Eye (tissue), 1 donor: ENCODE measurements at regions not wholly inside any gene's neighbourhood (a gene's known extent, or its start where the extent isn't known, plus 50 kb on each side); places are given as distances from the start of the nearest gene placed in this dataset.
A peak's percentile ranks its signal among the peaks of the same experiment; 100 is the strongest.

Experiments used
- DNase-seq: peaks from one replicate; pipeline ENCODE4 v3.0.0-alpha.2; 2015

DNA sequence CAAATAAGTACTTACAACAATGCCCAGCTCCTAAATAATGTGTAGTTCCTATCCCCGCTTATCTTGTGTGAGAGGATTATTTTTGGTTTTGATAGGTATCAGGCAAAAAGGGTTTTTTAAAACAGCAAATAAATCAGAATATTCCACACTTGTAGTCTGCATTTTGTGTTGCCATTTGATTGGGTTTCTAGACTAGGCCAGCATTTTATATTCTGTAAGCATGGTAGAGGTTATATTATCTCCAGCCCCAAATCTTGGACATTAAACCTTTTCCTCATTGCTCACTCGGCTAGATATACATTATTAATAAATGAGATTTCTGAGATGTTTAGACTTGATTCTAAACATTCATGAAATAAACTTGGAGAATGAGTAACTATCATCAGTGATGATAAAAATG is 165.7 kb upstream of the C1orf21 start:
- no peak for DNase-seq

DNA sequence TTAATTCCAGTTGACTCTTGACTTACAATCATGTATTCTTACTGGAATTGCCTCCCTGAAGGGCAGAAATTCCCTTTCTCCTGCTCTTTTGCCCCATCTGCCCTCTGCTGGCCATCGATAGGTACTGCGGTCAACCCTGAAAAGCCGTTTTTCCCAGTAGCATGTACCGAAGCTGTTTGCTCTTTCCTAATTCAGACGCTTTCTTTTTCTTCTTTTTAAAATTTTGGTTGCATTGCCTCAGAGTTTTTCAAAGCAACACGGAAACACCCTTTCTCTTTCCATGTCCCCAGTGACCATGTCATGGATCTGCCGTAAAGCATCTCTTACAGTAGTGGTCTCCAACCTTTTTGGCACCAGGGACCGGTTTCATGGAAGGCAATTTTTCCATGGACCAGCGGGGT is 164.2 kb upstream of the C1orf21 start:
- peak; percentile 55 for DNase-seq

DNA sequence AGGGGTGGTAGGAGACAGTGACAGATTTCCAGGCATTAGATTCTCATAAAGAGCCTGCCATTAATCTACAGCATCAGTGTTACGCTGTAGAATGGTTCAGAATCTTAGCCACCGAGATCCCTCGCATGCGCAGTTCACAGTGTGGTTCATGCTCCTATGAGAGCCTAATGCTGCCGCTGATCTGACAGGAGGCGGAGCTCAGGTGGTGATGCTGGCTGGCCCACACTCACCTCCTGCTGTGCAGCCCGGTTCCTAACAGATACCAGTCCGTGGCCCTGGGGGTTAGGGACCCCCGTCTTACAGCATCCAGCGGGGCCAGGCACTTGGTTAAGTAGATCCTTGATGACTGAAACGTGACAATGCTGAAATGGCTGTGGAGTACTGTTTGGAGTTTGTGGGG is 163.6 kb upstream of the C1orf21 start:
- peak; percentile 29 for DNase-seq

DNA sequence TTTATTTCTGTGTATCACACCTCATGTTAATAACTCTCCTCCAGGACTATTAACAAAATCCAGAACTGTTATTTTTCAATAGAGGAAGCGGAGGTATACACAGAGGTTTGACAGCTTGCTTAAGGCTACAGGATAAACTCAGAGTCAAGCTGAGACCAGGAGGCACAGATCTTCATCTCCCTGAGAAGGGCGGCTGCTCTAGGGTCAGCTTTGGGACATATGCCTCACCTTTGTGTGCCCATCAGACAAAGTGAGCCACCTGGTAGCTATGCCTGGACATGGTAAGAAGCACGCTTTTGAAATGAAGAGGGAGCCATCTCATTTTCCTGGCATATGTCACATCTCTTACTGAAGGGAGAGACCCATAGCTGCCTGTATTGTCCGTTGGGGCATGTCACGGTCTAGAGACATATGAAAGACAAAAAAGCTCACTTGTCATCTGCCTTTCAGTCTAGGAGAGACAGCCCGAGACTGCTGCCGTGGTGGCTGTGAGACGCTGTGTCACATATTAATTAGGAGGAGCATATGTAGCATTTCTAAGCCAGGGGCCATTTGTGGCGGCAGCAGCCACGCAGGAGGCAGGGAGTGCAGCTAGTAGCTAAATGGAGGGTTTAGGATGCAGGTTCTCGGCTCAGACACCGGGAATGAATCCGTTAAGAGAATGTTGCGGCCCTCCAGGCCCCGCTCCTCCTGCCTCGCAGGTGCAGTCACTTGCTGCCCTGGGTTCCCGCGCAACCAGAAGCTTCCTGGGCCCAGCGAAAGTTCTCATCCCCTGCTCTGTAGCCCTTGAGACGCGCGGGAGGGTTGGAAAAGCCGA is 161.3 kb upstream of the C1orf21 start:
- DNase-seq: peak; percentile 35

DNA sequence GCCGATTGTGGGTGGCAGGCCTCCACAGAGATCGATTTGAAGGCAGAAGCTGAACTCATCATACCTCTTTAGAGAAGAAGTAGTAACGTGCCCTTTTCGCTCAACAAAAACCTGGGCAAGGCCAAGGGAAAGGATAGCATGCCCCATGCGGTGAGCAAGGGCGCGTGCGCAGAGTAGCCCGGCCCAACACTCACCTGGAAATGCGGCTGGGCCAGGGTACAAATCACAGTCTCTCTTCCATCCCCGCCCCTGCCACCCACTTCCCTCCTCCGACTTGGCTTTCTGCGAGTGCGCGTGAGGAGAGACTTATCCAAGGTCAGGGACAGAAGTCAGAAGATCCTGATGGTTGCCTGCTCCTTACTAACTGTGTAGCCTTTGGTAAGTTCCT is 160.7 kb upstream of the C1orf21 start:
- no peak for DNase-seq

DNA sequence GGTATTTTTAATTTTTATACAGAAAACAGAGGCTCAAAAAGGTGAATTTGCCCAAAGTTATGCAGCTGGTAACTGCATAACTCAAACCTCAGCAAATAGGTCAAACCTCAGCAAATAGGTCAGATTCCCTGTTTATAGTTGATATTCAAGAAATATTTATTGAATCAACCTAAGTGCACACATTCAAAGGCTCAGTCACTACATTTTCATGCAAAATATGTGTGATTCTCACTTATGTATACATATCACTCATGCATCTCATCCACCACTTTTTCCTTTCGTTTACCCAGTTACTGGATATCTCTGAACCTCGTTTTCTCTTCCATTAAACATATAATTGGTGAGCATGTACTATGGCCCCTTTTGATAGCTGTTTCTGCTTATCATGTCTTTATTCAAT is 158.3 kb upstream of the C1orf21 start:
- no peak for DNase-seq

DNA sequence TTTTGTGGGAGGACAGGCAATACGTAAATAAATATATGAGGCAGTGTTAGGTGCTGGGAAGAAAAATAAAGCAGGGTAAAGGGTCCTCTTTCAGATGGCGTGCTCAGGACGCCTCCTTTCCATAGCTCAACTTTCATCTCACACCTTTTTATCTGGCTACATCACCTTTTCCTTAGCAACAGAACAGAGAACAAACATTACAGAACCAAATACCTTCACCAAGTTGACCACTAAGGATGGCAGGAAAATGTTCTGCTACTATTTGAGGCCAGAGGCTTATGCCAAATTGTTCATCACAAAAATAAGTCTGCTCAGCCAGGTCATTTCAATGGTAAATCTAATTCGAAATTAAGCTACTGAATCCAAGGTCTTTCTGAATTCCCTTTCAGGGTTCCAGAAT is 149.2 kb upstream of the C1orf21 start:
- DNase-seq: no peak

DNA sequence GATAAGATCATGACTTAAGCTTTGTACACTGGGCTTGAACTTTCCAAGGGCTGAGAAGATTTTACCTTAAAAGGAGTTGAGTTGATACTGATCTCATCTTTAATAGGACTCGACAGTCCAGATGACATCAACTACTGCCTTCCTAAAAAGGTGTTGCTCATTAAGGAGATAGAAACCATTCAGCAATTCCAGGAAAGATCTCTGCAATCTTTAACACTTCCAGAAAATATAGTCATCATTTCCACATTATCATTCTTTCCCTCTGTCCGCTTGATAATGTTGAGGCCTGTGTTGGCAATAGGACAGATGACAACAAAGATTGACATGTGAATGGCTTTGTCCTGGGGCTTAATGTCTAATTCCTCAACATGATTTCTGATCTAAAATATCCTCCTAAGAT is 145.4 kb upstream of the C1orf21 start:
- no peak for DNase-seq

DNA sequence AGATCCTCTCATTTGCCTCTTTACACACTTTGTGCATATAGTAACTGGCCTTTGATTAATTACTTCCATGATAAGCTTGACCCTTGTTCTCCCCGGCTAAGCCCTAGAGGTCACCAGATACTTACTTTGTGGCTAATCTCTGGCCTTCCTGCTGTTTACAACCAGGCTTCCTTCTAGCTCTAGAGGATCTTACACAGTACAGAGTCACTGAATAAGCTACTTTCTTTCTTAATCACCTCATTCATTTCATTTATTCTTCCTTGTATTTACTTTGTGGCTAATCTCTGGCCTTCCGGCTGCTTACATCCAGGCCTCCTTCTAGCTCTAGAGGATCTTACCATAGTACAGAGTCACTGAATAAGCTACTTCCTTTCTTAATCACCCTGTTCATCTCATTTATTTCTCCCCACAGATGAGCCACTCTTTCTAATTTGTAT is 144.3 kb upstream of the C1orf21 start:
- DNase-seq: no peak

DNA sequence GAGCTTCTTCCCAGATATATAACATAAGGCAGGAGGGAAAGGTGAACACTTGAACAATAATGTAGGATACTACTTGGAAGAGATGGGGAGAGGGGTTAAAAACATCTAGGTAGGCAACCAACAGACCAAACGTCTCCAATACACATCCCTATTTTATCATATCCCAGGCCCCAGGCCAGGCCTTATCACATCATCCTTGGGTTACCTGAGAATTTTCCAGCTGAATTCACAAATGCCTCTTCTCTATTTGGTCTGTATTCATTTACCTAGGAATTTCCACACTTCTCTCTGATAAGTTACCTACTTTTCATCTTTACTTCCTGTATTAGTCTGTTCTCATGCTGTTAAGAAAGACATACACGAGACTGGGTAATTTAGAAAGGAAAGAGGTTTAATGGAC is 141.9 kb upstream of the C1orf21 start:
- DNase-seq: no peak

DNA sequence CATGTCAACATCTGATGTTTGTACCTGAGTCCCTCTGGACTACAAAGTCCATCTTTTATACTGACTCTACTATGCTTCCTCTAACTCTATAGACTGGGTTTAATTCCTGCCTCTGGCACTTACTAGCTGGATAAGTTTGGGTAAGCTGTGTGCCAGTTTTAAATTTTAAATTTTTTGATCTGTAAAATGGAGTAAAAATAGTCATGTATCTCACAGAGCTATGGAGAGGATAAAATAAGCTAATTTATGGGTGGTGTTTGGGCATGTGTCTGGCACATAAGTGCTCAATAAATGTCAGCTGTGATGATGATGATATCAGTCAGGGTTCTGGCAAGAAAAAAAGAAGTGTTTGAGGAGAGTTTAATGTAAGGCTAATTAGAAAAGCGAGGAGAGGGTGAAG is 139.2 kb upstream of the C1orf21 start:
- DNase-seq: no peak

DNA sequence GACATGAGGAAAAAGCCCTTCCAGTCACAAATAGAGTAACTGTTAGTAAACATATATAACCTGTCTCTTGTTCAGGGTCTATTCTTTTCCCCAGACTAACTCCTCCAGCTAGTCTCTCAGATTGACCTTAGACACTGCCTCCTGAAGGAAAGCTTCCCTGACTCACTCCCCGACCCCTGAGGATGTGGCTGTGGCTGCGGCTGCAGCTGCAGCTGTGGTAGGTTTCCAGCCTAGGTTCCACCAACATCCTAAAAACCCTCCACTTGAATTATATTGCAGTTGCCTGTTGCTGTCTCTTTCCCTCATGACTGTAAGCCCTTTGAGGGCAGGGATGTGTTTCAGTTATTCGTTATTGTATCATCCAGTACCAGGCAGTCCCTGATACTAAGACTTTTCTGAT is 132.9 kb upstream of the C1orf21 start:
- no peak for DNase-seq

DNA sequence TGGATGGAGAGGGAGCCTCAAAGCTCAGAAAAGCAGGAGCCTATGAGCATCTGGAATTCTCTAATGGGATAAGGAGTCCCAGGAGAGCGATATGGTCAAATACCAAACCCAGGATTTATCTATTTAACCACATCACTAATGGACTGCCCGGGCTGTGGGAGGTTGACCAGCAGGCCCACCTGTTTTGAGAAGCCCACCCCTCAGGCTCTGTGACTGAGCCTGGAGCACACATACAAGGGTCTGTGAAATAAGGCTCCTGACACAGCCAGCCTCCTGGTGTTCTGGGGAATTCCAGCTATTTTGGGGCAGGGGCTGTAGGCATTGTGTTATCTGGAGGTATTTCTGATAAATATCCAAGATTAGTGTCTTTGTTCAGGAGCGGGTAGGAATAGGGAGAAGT is 132.0 kb upstream of the C1orf21 start:
- no peak for DNase-seq

DNA sequence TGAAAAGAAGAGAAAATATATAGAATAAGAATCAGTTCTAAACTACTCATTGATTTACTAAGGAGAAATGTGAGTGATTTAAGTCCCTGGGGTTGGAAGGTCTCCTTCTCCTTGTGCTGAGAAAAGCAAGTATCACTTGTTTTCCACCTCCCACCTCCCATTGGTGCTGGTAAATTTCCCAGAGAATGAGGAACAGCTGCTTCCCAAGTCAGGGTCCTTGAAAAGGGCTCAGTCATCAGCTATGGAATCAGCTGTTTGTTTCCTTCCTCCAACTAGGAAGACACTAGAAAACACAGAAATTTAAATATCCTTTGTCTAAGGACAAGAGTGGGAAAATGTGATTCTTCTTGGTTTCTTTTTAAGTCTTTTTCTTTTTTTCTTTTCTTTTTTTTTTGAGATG is 131.3 kb upstream of the C1orf21 start:
- no peak for DNase-seq

DNA sequence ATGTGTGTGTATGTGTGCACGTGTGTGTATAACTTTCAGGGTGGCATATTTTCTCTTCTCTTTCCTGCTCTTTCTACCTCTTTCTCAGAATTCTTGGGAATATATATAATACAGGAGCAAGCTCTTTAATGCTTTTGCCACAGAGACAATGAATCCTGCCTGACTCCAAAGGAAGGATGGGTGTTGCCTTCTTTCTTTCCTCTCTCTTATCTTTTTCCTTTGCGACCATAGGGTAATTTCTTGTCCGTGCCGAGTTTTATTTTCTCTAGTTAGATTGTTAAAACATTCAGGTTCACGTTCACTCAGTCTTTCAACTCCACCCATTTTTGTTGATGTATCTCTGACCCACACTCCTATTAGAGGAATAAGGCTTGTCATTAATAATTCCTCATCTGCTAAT is 129.0 kb upstream of the C1orf21 start:
- no peak for DNase-seq

DNA sequence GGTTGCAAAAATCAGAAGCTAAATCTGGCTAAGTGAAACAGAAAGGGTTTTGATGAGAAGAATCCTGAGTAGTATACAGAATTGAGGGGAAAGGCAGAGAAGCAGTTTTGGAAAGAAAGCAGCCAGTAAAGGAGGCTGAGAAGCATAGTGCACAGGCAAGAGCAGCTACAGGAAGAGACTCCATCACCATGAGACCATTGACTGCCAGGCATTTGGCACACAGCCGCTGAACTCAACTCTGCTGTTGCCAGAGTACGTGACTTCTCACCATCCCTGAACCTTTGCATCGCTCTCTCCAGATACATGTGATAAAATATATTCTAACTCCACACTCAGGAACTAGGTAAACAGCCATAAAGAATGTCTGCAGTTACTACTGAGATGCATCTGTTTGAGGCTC is 128.3 kb upstream of the C1orf21 start:
- no peak for DNase-seq

DNA sequence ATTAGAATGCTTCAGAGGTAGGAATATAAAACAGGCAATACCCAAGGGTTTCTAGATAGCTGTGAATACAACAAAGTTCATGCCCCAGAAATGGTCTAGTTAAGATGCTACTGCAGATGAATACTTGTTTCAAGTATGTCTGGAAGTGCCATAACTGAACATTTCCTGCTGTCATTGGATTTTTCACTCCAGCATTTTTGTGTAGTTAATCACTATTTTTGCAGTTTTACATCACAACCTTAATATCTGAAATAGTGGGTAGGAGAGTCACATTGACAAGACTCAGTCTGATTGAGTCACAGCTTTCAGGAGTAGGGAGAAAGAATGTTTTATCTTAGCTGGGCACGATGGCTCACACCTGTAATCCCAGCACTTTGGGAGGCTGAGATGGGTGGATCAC is 126.4 kb upstream of the C1orf21 start:
- DNase-seq: no peak

DNA sequence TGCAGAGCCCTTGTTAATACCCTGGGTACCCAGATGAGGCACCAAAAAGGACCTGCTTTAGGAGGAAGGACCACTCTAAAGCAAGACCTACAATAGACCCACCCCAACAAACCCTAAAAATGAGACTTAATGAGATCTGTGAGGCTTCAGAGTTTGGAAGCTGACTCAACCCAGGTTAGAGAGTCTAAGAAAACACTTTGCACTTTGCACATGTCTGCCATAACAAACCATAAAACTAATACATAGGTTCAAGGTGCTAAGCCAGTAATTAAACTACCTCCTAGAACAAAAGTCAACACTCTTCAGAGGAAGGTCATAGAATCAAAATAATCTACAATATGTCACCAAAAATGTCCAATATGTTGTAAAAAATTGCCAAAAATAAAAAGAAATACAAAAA is 124.7 kb upstream of the C1orf21 start:
- DNase-seq: no peak

DNA sequence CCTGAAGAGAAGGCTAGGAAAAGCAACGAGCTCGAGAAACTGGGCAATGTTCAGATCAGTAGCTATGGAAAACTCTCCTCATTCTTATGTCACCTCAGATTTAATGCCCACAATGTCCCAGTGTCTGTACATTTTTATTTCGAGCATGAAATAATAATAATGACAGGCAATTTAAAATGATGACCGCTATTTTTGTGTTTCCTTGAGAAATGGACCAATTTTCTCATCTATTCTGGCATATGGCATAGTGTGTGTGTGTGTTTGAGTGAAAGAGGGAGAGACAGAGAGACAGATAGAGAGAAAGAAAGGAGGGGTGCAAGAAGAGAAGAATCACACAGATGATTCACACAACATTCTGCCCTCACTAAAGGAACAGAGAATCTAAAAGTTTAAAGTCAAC is 119.1 kb upstream of the C1orf21 start:
- no peak for DNase-seq

DNA sequence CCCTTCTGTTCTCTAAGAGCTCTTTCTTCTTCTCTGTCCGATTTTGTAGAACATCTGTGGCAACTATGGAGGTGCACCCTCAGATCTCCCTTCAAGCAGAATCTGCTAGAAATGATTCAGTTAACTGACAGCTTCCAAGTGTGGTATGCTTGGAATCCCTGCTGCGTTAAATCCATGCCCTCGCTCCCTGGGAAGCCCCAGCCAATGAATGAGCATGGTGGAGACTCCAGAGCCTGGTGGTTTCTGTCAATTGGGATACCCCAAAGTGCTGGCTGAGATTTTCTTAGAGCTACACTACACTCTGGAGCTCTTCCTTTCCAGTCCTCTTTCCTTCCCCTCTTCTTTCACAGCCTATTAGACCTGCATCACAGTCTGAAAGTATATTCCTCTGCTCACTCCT is 116.3 kb upstream of the C1orf21 start:
- DNase-seq: peak; percentile 52

DNA sequence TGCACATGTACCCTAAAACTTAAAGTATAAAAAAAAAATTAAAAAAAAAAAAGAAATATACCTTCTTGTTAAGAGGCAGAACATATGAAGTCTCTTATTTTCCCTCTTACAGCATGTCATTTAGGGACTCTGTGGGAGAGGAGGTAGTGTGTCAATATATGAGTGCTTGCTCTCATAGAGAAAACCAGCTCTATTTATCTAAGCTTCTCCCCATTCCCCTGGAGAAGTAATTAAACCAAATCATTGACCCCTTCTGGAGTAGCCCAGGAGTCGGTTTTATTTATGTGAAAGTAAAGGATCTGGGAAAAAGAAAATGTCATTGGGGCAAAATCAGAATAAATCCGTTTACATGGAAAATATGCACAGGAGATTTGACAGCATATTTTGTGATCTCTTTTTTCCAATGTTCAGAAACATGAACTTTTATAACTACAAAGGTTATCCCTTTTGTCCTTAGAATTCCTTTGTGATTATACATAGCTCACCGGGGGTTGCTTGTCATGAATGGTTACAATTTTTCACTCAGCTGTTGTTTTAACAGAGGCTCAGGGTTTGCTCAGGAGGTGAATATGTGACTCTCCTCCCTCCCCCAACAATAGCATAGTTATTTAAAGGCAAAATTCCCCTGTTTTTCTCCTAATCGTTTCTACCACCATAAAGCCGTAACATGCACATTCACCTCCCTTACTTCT is 114.5 kb upstream of the C1orf21 start:
- no peak for DNase-seq

DNA sequence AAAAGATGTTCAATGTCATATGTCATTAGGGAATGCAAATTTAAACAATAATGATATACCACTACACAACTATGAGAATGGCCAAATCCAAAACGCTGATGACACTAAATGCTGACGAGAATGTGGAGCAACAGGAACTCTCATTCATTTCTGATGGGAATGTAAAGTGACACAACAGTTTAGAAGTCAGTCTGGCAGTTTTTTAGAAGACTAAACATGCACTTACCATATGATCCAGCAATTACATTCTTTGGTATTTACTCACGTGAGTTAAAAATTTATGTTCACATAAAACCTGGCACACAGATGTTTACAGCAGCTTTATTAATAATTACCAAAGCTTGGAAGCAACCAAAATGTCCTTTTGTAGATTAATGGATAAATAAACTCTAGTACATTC is 110.4 kb upstream of the C1orf21 start:
- DNase-seq: no peak

DNA sequence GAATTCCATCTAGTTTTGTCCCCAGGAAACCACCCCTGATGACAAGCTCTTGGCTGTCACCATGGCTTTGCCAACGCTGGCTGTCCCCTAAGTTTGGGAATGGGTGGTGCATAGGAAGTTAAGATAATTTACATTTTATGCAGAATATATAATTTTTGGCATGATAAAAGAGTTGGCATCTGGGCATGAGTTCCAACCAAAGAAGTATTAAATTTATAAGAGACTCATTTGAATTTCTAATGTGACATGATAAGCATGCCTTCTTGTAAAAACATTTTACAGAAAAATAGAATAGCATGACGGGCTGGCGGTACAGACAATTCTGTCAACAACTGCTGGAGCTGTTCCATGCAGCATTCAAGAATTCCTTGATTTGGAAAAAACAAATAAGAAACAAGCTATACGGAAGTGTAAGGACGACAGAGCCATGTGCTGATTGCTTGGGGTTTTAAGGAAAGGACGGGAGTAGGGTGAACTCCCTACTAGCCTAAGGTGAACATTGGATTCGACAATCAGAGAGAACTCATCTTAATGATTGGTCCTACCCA is 106.8 kb upstream of the C1orf21 start:
- no peak for DNase-seq

DNA sequence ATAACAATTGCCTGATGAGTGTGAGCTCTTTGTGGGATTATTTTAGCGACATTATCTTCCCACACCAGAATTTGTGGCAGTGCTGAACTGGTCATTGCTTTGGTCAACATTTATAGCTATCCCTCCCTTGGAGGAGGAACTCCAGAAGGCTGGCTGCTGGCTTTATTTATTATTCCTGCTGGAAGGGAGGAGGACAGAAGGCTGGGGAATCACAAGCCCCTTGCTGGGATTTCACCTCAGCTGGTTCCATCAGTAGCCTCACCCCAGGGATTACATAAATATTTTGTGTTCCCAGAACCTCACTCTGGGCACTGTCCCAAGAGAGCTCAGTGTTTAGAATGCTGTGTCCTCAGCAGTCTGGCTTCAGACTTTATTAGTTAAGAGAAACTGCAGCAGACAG is 102.8 kb upstream of the C1orf21 start:
- DNase-seq: peak; percentile 41
